ENCODE measurements at regions not wholly inside any gene's neighbourhood (a gene's known extent, or its start where the extent isn't known, plus 50 kb on each side); places are given as distances from the start of the nearest gene placed in this dataset.

DNA sequence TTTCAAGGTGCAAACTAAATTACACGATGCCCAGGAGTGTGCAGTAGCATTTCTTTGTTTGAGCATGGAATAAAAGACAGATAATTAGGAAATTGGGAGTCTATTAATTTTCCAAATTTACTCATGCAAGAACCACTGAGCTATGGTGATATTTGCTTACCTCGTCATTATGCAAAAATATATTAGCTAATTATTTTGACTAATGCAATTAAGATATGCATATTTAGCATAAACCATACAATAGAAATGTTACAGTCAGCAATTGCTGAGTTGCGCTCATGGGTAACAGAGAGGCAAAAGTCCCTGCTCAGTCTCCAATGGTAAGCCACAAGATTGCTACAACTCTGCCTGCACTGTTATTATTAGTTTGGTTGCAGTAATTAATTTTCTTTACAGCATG, 342.0 kb downstream of the TXNL1 start:
- TF ChIP-seq POLR2A (IDR thresholded peaks at IDR 0.05): no peak
- TF ChIP-seq, protein P1, sequence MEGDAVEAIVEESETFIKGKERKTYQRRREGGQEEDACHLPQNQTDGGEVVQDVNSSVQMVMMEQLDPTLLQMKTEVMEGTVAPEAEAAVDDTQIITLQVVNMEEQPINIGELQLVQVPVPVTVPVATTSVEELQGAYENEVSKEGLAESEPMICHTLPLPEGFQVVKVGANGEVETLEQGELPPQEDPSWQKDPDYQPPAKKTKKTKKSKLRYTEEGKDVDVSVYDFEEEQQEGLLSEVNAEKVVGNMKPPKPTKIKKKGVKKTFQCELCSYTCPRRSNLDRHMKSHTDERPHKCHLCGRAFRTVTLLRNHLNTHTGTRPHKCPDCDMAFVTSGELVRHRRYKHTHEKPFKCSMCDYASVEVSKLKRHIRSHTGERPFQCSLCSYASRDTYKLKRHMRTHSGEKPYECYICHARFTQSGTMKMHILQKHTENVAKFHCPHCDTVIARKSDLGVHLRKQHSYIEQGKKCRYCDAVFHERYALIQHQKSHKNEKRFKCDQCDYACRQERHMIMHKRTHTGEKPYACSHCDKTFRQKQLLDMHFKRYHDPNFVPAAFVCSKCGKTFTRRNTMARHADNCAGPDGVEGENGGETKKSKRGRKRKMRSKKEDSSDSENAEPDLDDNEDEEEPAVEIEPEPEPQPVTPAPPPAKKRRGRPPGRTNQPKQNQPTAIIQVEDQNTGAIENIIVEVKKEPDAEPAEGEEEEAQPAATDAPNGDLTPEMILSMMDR (IDR thresholded peaks at IDR 0.05): no peak

Data from prostate gland (tissue), 2 donors.